OCI-LY1 (cell line): ENCODE measurements at regions not wholly inside any gene's neighbourhood (a gene's known extent, or its start where the extent isn't known, plus 50 kb on each side); places are given as distances from the start of the nearest gene placed in this dataset.

Experiments
- H2AFZ ChIP-seq: fragments of 200-600 bp; sonication (generic), shearing (Covaris generic); 2 replicates; pipeline ENCODE4 v1.6.0; 2014; ENCODE audit warnings: antibody characterized with exemption, mild to moderate bottlenecking, low read length
- H3F3A ChIP-seq: fragments of 200-600 bp; sonication (generic), shearing (Covaris generic); 2 replicates; pipeline ENCODE4 v1.6.0; 2014; ENCODE audit warnings: mild to moderate bottlenecking, antibody characterized with exemption, low read length, moderate library complexity; ENCODE audit not compliant: insufficient read depth
- H3K27ac ChIP-seq: fragments of 200-600 bp; sonication (generic); 2 replicates; pipeline ENCODE4 v1.5.1; 2014; ENCODE audit warnings: low read length, mixed run types, mild to moderate bottlenecking, low read depth; ENCODE audit not compliant: poor library complexity, severe bottlenecking
- H3K27me3 ChIP-seq: fragments of 200-600 bp; sonication (generic); 2 replicates; pipeline ENCODE4 v1.6.0; 2014; ENCODE audit warnings: antibody characterized with exemption, mild to moderate bottlenecking, low read length, moderate library complexity; ENCODE audit not compliant: insufficient read depth
- H3K36me3 ChIP-seq: fragments of 200-600 bp; sonication (generic); 2 replicates; pipeline ENCODE4 v1.6.1; 2014; ENCODE audit warnings: mild to moderate bottlenecking, antibody characterized with exemption, low read length, moderate library complexity, mixed read lengths; ENCODE audit not compliant: insufficient read depth
- H3K4me1 ChIP-seq: fragments of 200-600 bp; sonication (generic); 2 replicates; pipeline ENCODE4 v1.5.1; 2014; ENCODE audit warnings: mild to moderate bottlenecking, low read length, moderate library complexity; ENCODE audit not compliant: insufficient read depth, severe bottlenecking
- H3K4me2 ChIP-seq: fragments of 200-600 bp; sonication (generic), shearing (Covaris generic); 2 replicates; pipeline ENCODE4 v1.6.1; 2014; ENCODE audit warnings: low read length
- H3K4me3 ChIP-seq: fragments of 200-600 bp; sonication (generic); 2 replicates; pipeline ENCODE4 v1.5.1; 2014; ENCODE audit warnings: low read length, low read depth, mild to moderate bottlenecking, mixed read lengths; ENCODE audit not compliant: poor library complexity, severe bottlenecking
- H3K79me2 ChIP-seq: fragments of 200-600 bp; shearing (Covaris generic); 2 replicates; pipeline ENCODE4 v1.6.1; 2016; ENCODE audit warnings: mixed run types, low read length, mixed read lengths; ENCODE audit not compliant: insufficient read depth
- H3K9ac ChIP-seq: fragments of 200-600 bp; sonication (generic), shearing (Covaris generic); 2 replicates; pipeline ENCODE4 v1.6.1; 2014; ENCODE audit warnings: mild to moderate bottlenecking, low read length, mixed read lengths
- H3K9me2 ChIP-seq: fragments of 200-600 bp; sonication (generic), shearing (Covaris generic); 2 replicates; pipeline ENCODE4 v1.6.1; 2014; ENCODE audit warnings: low read depth, mild to moderate bottlenecking, low read length, mixed read lengths
- H3K9me3 ChIP-seq: fragments of 200-600 bp; shearing (Covaris generic); 2 replicates; pipeline ENCODE4 v1.6.1; 2014; ENCODE audit warnings: low read length, mixed read lengths
- H4K20me1 ChIP-seq: fragments of 200-600 bp; sonication (generic), shearing (Covaris generic); 2 replicates; pipeline ENCODE4 v1.6.0; 2016; ENCODE audit warnings: mild to moderate bottlenecking, low read length; ENCODE audit not compliant: insufficient read depth
- CTCF ChIP-seq: fragments of 200-600 bp; sonication (generic), shearing (Covaris generic); IDR thresholded peaks from 2 replicates; pipeline ENCODE4 v1.5.1; 2017; ENCODE audit warnings: mild to moderate bottlenecking, antibody characterized with exemption, low read length, moderate library complexity, mixed read lengths
- EZH2 ChIP-seq: fragments of 200-600 bp; sonication (generic), shearing (Covaris generic); IDR thresholded peaks from 2 replicates; pipeline ENCODE4 v1.8.0; 2017; ENCODE audit warnings: borderline replicate concordance, mixed run types, mild to moderate bottlenecking, antibody characterized with exemption, low read length, moderate library complexity, mixed read lengths

GRCh38 chr4:27463816-27464215, 603.2 kb downstream of the STIM2 start:
- no peaks in the 10 kb centered on the region for H3K9me2 ChIP-seq
- no peak overlapping the region for H3K9ac ChIP-seq
- no peaks in the 10 kb centered on the region for H4K20me1 ChIP-seq
- H2AFZ ChIP-seq, result no peak overlapping the region
- no peaks in the 10 kb centered on the region for H3K79me2 ChIP-seq
- no peaks in the 10 kb centered on the region for H3K36me3 ChIP-seq
- H3K9me3 ChIP-seq, result no peaks in the 10 kb centered on the region
- no peaks in the 10 kb centered on the region for H3K27me3 ChIP-seq
- no peak overlapping the region for H3K4me3 ChIP-seq
- H3K4me1 ChIP-seq, result no peaks in the 10 kb centered on the region
- no peak overlapping the region for H3K4me2 ChIP-seq
- TF ChIP-seq EZH2 (no peak), CTCF (no peak)
- no peak overlapping the region for H3K27ac ChIP-seq
- no peaks in the 10 kb centered on the region for H3F3A ChIP-seq

- TF ChIP-seq EZH2, result no peak
- no peak for TF ChIP-seq CTCF
- Histone ChIP-seq H3K9me3 (no peaks in the 10 kb centered on the region), H3K4me3 (no peak overlapping the region), H2AFZ (no peak overlapping the region), H3K9ac (no peak overlapping the region), H3K4me2 (no peak overlapping the region), H4K20me1 (no peaks in the 10 kb centered on the region), H3K79me2 (no peaks in the 10 kb centered on the region), H3K9me2 (no peaks in the 10 kb centered on the region), H3F3A (no peaks in the 10 kb centered on the region), H3K4me1 (no peaks in the 10 kb centered on the region), H3K27me3 (no peaks in the 10 kb centered on the region), H3K36me3 (no peaks in the 10 kb centered on the region), H3K27ac (no peak overlapping the region)
Observed at GRCh38 chr4:27467351-27467750, 606.7 kb downstream of the STIM2 start.

- H3K27ac ChIP-seq, result no peak overlapping the region
- no peak overlapping the region for H3K4me3 ChIP-seq
- no peak overlapping the region for H2AFZ ChIP-seq
- H3K9me2 ChIP-seq, result no peaks in the 10 kb centered on the region
- no peak overlapping the region for H3K4me2 ChIP-seq
- H3K27me3 ChIP-seq, result no peaks in the 10 kb centered on the region
- H3K79me2 ChIP-seq, result no peaks in the 10 kb centered on the region
- no peaks in the 10 kb centered on the region for H3K36me3 ChIP-seq
- no peak overlapping the region for H3K9ac ChIP-seq
- no peak for TF ChIP-seq CTCF
- TF ChIP-seq EZH2, result no peak
- H3K4me1 ChIP-seq, result no peaks in the 10 kb centered on the region
- H3F3A ChIP-seq, result no peaks in the 10 kb centered on the region
- H3K9me3 ChIP-seq, result no peaks in the 10 kb centered on the region
- no peaks in the 10 kb centered on the region for H4K20me1 ChIP-seq
Observed at GRCh38 chr4:27472364-27472763, 611.7 kb downstream of the STIM2 start.
